ENCODE measurements at regions not wholly inside any gene's neighbourhood (a gene's known extent, or its start where the extent isn't known, plus 50 kb on each side); places are given as distances from the start of the nearest gene placed in this dataset.

GRCh38 chr5:57348376-57349140 lies 134.1 kb downstream of the ACTBL2 start:
- no peak for TF ChIP-seq POLR2AphosphoS5 (IDR thresholded peaks at IDR 0.05)
- TF ChIP-seq, protein P1, sequence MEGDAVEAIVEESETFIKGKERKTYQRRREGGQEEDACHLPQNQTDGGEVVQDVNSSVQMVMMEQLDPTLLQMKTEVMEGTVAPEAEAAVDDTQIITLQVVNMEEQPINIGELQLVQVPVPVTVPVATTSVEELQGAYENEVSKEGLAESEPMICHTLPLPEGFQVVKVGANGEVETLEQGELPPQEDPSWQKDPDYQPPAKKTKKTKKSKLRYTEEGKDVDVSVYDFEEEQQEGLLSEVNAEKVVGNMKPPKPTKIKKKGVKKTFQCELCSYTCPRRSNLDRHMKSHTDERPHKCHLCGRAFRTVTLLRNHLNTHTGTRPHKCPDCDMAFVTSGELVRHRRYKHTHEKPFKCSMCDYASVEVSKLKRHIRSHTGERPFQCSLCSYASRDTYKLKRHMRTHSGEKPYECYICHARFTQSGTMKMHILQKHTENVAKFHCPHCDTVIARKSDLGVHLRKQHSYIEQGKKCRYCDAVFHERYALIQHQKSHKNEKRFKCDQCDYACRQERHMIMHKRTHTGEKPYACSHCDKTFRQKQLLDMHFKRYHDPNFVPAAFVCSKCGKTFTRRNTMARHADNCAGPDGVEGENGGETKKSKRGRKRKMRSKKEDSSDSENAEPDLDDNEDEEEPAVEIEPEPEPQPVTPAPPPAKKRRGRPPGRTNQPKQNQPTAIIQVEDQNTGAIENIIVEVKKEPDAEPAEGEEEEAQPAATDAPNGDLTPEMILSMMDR (IDR thresholded peaks at IDR 0.05): no peak
- TF ChIP-seq POLR2A (IDR thresholded peaks at IDR 0.05): no peak
